HepG2 (cell line): ENCODE measurements at regions not wholly inside any gene's neighbourhood (a gene's known extent, or its start where the extent isn't known, plus 50 kb on each side); places are given as distances from the start of the nearest gene placed in this dataset.

Experiments
- ATAC-seq: fragments of 200-7000 bp; cut with Tn5 transposase; 3 replicates; pipeline ENCODE4 v1.9.1; 2020; ENCODE audit warnings: mild to moderate bottlenecking, moderate library complexity
- BruUV-seq: library from RNA; stranded (reverse); fragments of 400-500 nt; replicated peaks from 2 replicates; lab custom pipeline; 2021; lab: Mats Ljungman, UMichigan
- CTCF ChIA-PET: fragments of 300-600 bp; formaldehyde crosslinking; extraction: SDS; loops from one replicate; lab custom pipeline; 2021; ENCODE audit warnings: low total read pairs, inconsistent platforms, low intra/inter-chr PET ratio; lab: Yijun Ruan, JAX
- POLR2A ChIA-PET: fragments of 350-600 bp; sonication (Branson Sonifier 250); formaldehyde crosslinking; loops from one replicate; lab custom pipeline; 2020; ENCODE audit warnings: antibody characterized with exemption, inconsistent platforms; lab: Yijun Ruan, JAX
- DNase-seq: peaks from one replicate; pipeline ENCODE4 v3.0.0-alpha.2; 2015; ENCODE audit warnings: low spot score
- FAIRE-seq: peaks from 3 replicates; lab custom pipeline; 2011; peaks lifted over from hg19 to GRCh38; lab: Jason Lieb, UNC
- H2AFZ ChIP-seq: one replicate; pipeline ENCODE4 v1.6.1; 2011; ENCODE audit warnings: low read length, inconsistent platforms
- H3K27ac ChIP-seq: fragments of 300-600 bp; 3 replicates; pipeline ENCODE4 v1.8.0; 2011; ENCODE audit warnings: mixed run types, mild to moderate bottlenecking, mixed read lengths, low read length, inconsistent platforms; ENCODE audit not compliant: insufficient read depth; ENCODE audit errors: extremely low read length
- H3K27me3 ChIP-seq, 2 experiments: fragments of 200-600 bp in 1 of 2; 2 replicates in 1 of 2; 3 replicates in 1 of 2; pipeline versions ENCODE4 v1.6.0 to v1.8.0; 2011; ENCODE audit warnings: low read length in 2 of 2, mild to moderate bottlenecking in 2 of 2, moderate library complexity in 2 of 2, inconsistent platforms in 1 of 2; ENCODE audit not compliant: insufficient read depth in 2 of 2, control insufficient read depth in 1 of 2
- H3K36me3 ChIP-seq, 2 experiments: fragments of 200-600 bp in 1 of 2; replicated peaks in 1 of 2; 2 replicates in 1 of 2; 3 replicates in 1 of 2; pipeline versions ENCODE4 v1.5.1 to v1.8.0; 2011; ENCODE audit warnings: low read length in 2 of 2, inconsistent platforms in 1 of 2; ENCODE audit not compliant: insufficient read depth in 2 of 2, control insufficient read depth in 1 of 2
- H3K4me1 ChIP-seq: 2 replicates; pipeline ENCODE4 v1.5.1; 2012; ENCODE audit warnings: low read length, inconsistent platforms; ENCODE audit not compliant: insufficient read depth
- H3K4me2 ChIP-seq: 2 replicates; pipeline ENCODE4 v1.6.0; 2011; ENCODE audit warnings: low read depth, low read length, inconsistent platforms
- H3K4me3 ChIP-seq, 3 experiments: fragments of 200-600 bp in 1 of 3; sonication (generic), shearing (Covaris generic) in 1 of 3; replicated peaks in 1 of 3; 2 replicates each; pipeline ENCODE4 v1.5.1; 2011 to 2016; ENCODE audit warnings: low read length in 3 of 3, inconsistent platforms in 2 of 3, low read depth in 2 of 3, mild to moderate bottlenecking in 2 of 3, control low read depth in 1 of 3, mixed read lengths in 1 of 3; ENCODE audit not compliant: insufficient read depth in 1 of 3
- H3K79me2 ChIP-seq: one replicate; pipeline ENCODE4 v1.6.1; 2011; ENCODE audit warnings: low read length, inconsistent platforms; ENCODE audit not compliant: insufficient read depth
- H3K9ac ChIP-seq: 2 replicates; pipeline ENCODE4 v1.6.0; 2011; ENCODE audit warnings: mild to moderate bottlenecking, low read depth, low read length, inconsistent platforms; ENCODE audit not compliant: insufficient read depth
- H3K9me3 ChIP-seq: 2 replicates; pipeline ENCODE4 v1.5.1; 2012; ENCODE audit warnings: mild to moderate bottlenecking, low read length
- H4K20me1 ChIP-seq: 2 replicates; pipeline ENCODE4 v1.6.0; 2011; ENCODE audit warnings: inconsistent platforms, mild to moderate bottlenecking, low read length, moderate library complexity; ENCODE audit not compliant: insufficient read depth
- CEBPB ChIP-seq: IDR thresholded peaks from 2 replicates; pipeline ENCODE4 v1.6.1; 2011; ENCODE audit warnings: low read depth, low read length, improper control_type of control experiment, borderline replicate concordance
- HNF1B ChIP-seq: sonication (generic); formaldehyde crosslinking; IDR thresholded peaks from 2 replicates; pipeline ENCODE4 v1.5.1; 2020; ENCODE audit warnings: mild to moderate bottlenecking, moderate library complexity, missing genetic modification reagents
- HOXA9 ChIP-seq: sonication (generic); formaldehyde crosslinking; IDR thresholded peaks from 2 replicates; pipeline ENCODE4 v1.8.1; 2022; ENCODE audit warnings: missing genetic modification reagents, mild to moderate bottlenecking, moderate library complexity, borderline replicate concordance
- NFIC ChIP-seq: IDR thresholded peaks from 2 replicates; pipeline ENCODE4 v1.6.1; 2012; ENCODE audit warnings: mild to moderate bottlenecking, low read length, inconsistent platforms
- PREB ChIP-seq: sonication (generic); formaldehyde crosslinking; IDR thresholded peaks from 2 replicates; pipeline ENCODE4 v1.4.0; 2020; ENCODE audit warnings: missing genetic modification reagents
- ZNF251 ChIP-seq: sonication (generic); formaldehyde crosslinking; IDR thresholded peaks from 2 replicates; pipeline ENCODE4 v1.9.0; 2021; ENCODE audit warnings: mild to moderate bottlenecking, missing genetic modification reagents
- ZNF546 ChIP-seq: sonication (generic); formaldehyde crosslinking; conservative IDR thresholded peaks from 2 replicates; pipeline ENCODE4 v1.8.1; 2023; ENCODE audit warnings: mild to moderate bottlenecking, missing genetic modification reagents
- ZNF7 ChIP-seq: IDR thresholded peaks from 2 replicates; pipeline ENCODE4 v1.6.1; 2016; ENCODE audit warnings: missing biosample characterization, missing genetic modification reagents
- ZNF788 ChIP-seq: sonication (generic); formaldehyde crosslinking; IDR thresholded peaks from 2 replicates; pipeline ENCODE4 v1.5.0; 2020; ENCODE audit warnings: mild to moderate bottlenecking, missing genetic modification reagents, borderline replicate concordance
- ZSCAN31 ChIP-seq: sonication (generic); formaldehyde crosslinking; IDR thresholded peaks from 2 replicates; pipeline ENCODE4 v1.5.0; 2020; ENCODE audit warnings: low read depth, mild to moderate bottlenecking, missing genetic modification reagents
- in situ Hi-C: cut with HindIII; loops from 2 replicates; pipeline ENCODE4 v1.10.0; 2017; ENCODE audit warnings: low pct_unique_long_range_greater_than_20kb; ENCODE audit not compliant: extremely low pct_ligation_motif_present
- intact Hi-C: fragments of 100-400 bp; cut with micrococcal nuclease; formaldehyde crosslinking; loops from one replicate; pipeline ENCODE4 v1.10.0; 2022; ENCODE audit not compliant: unreplicated experiment

- in situ Hi-C loops (no loop called here), intact Hi-C loops (no loop called here)
- Histone ChIP-seq H4K20me1 (no peaks in the 10 kb centered on the region), H3K4me2 (no peak overlapping the region), H3K79me2 (no peaks in the 10 kb centered on the region), H3K27me3 (no peaks in the 10 kb centered on the region), H3K9ac (no peak overlapping the region), H3K9me3 (no peaks in the 10 kb centered on the region), H3K4me1 (no peaks in the 10 kb centered on the region), H3K36me3 (no peaks in the 10 kb centered on the region), H2AFZ (no peak overlapping the region), H3K4me3 (no peak overlapping the region), H3K27ac (no peak overlapping the region)
- ATAC-seq (no peak), DNase-seq (no peak), FAIRE-seq (no peak)
- ChIA-PET CTCF (no interaction called here), POLR2A (no interaction called here)
- BruUV-seq: no TSS peak
- TF ChIP-seq PREB (CRISPR knock-in tag) (no peak), NFIC (no peak), ZSCAN31 (CRISPR knock-in tag) (no peak), ZNF251 (no peak), CEBPB (no peak), ZNF7 (CRISPR knock-in tag) (no peak), HNF1B (CRISPR knock-in tag) (no peak), ZNF788 (CRISPR knock-in tag) (no peak), HOXA9 (CRISPR knock-in tag) (no peak), ZNF546 (CRISPR knock-in tag) (no peak)
Measured at GRCh38 chr11:91230647-91231046, 994.0 kb upstream of the FAT3 start.
